Activated CD8-positive, alpha-beta memory T cell treated with anti-CD3 and anti-CD28 coated beads for 48 hours (primary cell): ENCODE measurements at regions not wholly inside any gene's neighbourhood (a gene's known extent, or its start where the extent isn't known, plus 50 kb on each side); places are given as distances from the start of the nearest gene placed in this dataset.

ENCODE experiments used
- DNase-seq, 3 experiments: peaks; one replicate each; pipeline ENCODE4 v3.0.0-alpha.2; 2020; ENCODE audit warnings: low read depth in 2 of 3, low spot score in 2 of 3

DNA sequence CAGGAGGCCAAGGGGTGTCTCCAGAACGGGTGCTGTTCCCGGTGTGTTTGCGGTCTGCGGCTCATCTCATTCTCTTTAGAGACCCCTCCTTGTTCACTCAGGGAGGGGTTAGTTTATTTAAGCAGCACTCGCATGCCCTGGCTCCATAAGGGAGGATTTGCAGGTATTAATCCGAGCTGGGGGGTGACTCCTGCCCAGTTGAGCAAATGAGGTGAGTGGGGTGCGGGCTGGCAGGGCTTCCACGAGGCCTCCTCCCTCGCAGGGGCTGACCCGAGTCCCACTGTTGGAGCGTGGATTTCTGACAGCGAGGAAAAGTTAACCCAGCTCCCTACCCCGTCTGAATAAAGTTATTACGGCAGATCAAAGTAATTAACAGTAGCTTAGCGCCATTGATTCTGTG, 371.8 kb upstream of the SALL3 start:
- DNase-seq, result no peak

DNA sequence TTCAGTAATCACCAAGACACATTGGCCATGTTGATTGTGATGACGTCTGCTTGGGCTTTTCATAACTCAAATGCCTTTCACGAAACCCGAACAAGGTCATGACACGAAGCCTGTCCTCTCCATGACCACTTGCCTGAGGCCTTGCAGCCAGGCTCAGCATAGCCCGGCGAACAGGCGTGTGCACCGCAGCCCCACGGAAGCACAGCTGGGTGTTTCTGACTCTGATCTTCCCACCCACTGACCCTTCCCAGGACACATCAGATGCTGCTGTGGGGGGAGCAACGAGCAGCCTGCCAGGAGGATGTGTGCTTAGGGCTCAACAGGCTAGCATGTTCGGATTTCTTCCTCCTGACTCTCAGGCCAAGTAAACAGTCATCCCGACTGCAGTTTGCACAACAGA, 369.4 kb upstream of the SALL3 start:
- no peak for DNase-seq

- no peak for DNase-seq
Measured at GRCh38 chr18:78611201-78611800, 368.3 kb upstream of the SALL3 start.

DNA sequence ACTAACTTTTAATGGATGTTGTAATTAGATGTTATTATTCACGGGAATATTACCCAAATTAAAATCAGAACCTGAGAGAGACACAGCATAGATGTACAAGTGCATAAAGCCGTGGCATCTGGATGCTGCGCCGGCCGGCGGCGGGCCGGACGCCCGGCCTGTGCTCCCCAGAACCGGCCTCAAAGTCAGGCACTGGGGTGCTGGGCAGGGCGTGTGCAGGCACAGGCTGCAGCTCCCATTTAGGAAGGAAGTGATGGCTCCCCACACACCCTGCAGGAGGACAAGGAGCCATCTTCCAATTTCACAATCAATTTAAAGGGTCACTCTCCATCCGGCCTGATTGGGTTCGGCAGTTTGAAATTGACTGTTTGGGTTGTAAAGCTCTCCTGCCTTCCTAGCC, 367.7 kb upstream of the SALL3 start:
- DNase-seq, result no peak

GRCh38 chr18:78612318-78612717, 367.3 kb upstream of the SALL3 start:
- DNase-seq, result no peak

- DNase-seq, result no peak
Measured at GRCh38 chr18:78612801-78613200, 366.8 kb upstream of the SALL3 start.

DNA sequence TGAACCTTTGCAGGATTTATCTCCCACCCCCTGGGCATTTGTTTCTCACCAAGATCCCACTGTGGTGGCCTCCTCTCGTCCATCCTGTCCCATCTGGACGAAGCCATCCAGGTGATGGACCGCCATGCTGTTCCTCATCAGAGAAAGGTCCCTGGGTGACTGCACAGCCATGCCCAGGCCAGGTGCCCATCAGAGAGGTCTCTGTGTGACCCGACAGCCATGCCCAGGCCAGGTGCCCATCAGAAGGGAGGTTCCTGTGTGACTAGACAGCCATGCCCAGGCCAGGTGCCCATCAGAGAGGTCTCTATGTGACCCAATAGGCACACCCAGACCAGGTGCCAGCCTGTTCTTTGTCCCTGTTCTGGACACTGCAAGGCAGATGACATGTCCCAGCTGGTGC, 360.9 kb upstream of the SALL3 start:
- DNase-seq, result no peak

- DNase-seq, result no peak
Measured at GRCh38 chr18:78619854-78620253, 359.8 kb upstream of the SALL3 start.

GRCh38 chr18:78620326-78620725, 359.3 kb upstream of the SALL3 start:
- no peak for DNase-seq

DNA sequence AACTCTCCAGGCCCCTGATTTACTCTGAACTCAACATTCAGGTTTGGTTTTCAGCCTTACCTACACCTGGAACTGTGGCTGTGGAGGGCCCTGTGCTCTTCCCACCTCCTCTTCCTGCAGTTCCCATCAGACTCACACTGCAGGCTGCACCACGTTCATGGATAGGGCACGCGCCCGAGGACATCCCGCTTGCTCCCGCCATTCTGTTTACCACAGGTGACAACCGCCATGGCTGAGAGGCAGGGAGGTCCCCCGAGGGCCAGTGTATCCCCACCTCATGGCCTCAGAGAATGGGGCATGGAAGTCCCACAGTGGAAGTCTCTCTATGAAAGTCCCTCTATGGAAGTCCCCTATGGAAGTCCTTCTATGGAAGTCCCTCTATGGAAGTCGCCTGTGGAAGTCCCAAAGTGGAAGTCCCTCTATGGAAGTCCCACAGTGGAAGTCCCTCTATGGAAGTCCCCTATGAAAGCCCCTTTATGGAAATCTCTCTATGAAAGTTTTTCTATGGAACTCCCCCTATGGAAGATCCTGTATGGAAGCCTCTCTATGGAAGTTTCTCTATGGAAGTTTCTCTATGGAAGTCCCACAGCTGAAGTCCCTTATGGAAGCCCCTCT, 358.4 kb upstream of the SALL3 start:
- DNase-seq, result no peak

GRCh38 chr18:78622251-78622906, 357.2 kb upstream of the SALL3 start:
- no peak for DNase-seq

- no peak for DNase-seq
Measured at GRCh38 chr18:78622907-78623541, 356.6 kb upstream of the SALL3 start.

GRCh38 chr18:78624646-78625279, 354.9 kb upstream of the SALL3 start:
- DNase-seq, result no peak

GRCh38 chr18:78625847-78626246, 353.8 kb upstream of the SALL3 start:
- no peak for DNase-seq

- DNase-seq, result no peak
Measured at GRCh38 chr18:78627551-78628346, 351.9 kb upstream of the SALL3 start.

- DNase-seq, result no peak
Measured at GRCh38 chr18:78629426-78629825, 350.2 kb upstream of the SALL3 start.

DNA sequence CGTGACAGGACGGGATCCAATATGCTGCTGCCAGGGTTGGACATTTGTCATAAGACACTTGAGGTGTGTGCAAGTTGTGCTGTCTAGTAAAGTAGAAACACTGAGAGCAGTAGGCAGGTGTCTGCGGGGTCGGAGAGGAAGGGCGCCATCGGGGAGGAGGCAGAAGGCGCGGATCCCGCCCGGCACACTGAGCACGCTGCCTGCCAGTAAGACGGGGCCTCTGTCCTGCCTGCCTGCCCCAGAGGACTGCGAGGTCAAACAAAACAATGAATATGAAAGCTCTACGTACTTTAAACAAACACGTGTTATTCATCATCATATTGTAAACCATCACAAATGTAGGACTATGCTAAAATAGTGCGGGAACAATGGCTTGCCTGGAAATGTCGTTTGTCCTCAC, 349.3 kb upstream of the SALL3 start:
- no peak for DNase-seq

DNA sequence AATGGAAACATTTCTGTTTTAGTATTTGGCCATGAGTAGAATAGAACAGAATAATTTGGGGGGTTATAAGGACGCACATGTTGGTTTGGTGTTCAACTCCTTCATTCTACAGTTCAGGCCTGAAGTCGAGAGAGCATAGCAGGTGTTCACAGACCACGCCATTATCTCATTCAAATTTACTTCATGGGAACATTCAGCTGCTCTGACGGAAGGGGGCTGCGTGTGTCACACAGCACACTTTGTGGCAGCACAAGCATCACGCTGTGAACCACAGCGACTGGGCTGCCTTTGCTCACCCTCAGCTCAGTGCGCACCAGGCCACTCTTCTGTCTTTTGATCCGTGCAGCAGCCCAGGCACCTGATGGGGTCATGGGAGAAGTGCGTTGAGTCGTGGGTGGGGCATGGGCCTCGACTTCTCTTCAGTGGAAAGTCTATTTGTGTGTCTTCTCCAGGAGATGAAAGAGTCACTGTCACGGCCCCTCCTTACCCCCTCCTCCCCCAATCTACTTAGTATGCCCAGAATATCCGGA, 348.6 kb upstream of the SALL3 start:
- no peak for DNase-seq

DNA sequence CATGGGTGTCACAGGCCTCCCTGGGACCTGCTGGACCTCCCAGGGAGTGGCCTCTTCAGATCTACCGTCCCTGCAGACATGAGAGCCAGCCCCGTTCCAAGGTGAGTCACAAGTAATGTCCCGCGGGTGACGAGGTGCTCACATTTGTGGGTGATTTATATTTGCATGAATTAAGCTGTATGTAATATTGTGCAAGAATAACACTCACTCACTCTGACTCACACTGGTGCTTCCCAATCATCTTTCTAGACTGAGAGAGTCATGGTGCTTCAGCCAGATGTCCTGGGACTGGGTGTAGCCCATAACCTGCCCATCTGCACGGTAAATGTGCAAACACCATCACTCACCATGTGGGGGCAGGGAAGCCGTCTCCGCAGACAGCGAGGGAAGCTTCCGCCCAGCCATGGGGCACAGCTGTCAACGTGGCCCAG, 347.5 kb upstream of the SALL3 start:
- no peak for DNase-seq

GRCh38 chr18:78634061-78634696, 345.4 kb upstream of the SALL3 start:
- DNase-seq, result no peak
